Activated CD4-positive, CD25-positive, alpha-beta regulatory T cell treated with anti-CD3 and anti-CD28 coated beads, Interleukin-2, amount 50 U/mL, for 72 hours (primary cell): ENCODE measurements at regions not wholly inside any gene's neighbourhood (a gene's known extent, or its start where the extent isn't known, plus 50 kb on each side); places are given as distances from the start of the nearest gene placed in this dataset.
"Not testable (repeated sequence)": the region's sequence is repeated elsewhere in the genome, so short reads cannot be mapped to it uniquely, and the experiment has no call there.

Source experiments
- DNase-seq: peaks from one replicate; pipeline ENCODE4 v3.0.0; 2021

GRCh38 chr15:44849701-44850403 is 106.6 kb upstream of the TERB2 start:
- not testable (repeated sequence) for DNase-seq

GRCh38 chr15:44853304-44853950 is 103.1 kb upstream of the TERB2 start:
- peak; percentile 73 for DNase-seq

- not testable (repeated sequence) for DNase-seq
These were observed 101.8 kb upstream of the TERB2 start for GRCh38 chr15:44854696-44855095.

- DNase-seq = not testable (repeated sequence)
These were observed 100.2 kb upstream of the TERB2 start for GRCh38 chr15:44856284-44856683.

- DNase-seq = not testable (repeated sequence)
These were observed 99.2 kb upstream of the TERB2 start for GRCh38 chr15:44857164-44857710.

- not testable (repeated sequence) for DNase-seq
These were observed 97.4 kb upstream of the TERB2 start for GRCh38 chr15:44859088-44859487.

- not testable (repeated sequence) for DNase-seq
These were observed 96.3 kb upstream of the TERB2 start for GRCh38 chr15:44860168-44860567.

GRCh38 chr15:44861439-44861910 is 95.0 kb upstream of the TERB2 start:
- no peak for DNase-seq

GRCh38 chr15:44861917-44862316 is 94.6 kb upstream of the TERB2 start:
- DNase-seq = no peak

- DNase-seq = not testable (repeated sequence)
These were observed 93.6 kb upstream of the TERB2 start for GRCh38 chr15:44862866-44863265.

GRCh38 chr15:44868100-44868499 is 88.4 kb upstream of the TERB2 start:
- DNase-seq = not testable (repeated sequence)

GRCh38 chr15:44870125-44870524 is 86.4 kb upstream of the TERB2 start:
- DNase-seq = not testable (repeated sequence)

- DNase-seq = no peak
These were observed 83.4 kb upstream of the TERB2 start for GRCh38 chr15:44873103-44873502.

GRCh38 chr15:44879066-44879465 is 77.4 kb upstream of the TERB2 start:
- DNase-seq = no peak

GRCh38 chr15:44882499-44882968 is 74.0 kb upstream of the TERB2 start:
- peak; percentile 37 for DNase-seq

GRCh38 chr15:44883199-44883877 is 73.1 kb upstream of the TERB2 start:
- DNase-seq = no peak

GRCh38 chr15:44898890-44899651 is 57.4 kb upstream of the TERB2 start:
- not testable (repeated sequence) for DNase-seq

GRCh38 chr15:44899775-44900174 is 56.7 kb upstream of the TERB2 start:
- not testable (repeated sequence) for DNase-seq

- not testable (repeated sequence) for DNase-seq
These were observed 55.7 kb upstream of the TERB2 start for GRCh38 chr15:44900796-44901195.

GRCh38 chr15:44903281-44903680 is 53.2 kb upstream of the TERB2 start:
- not testable (repeated sequence) for DNase-seq

- DNase-seq = not testable (repeated sequence)
These were observed 51.7 kb upstream of the TERB2 start for GRCh38 chr15:44904651-44905340.
